IMR-90 (cell line): ENCODE measurements at regions not wholly inside any gene's neighbourhood (a gene's known extent, or its start where the extent isn't known, plus 50 kb on each side); places are given as distances from the start of the nearest gene placed in this dataset.

ENCODE experiments used
- ATAC-seq: fragments of 200-7000 bp; cut with Tn5 transposase; 2 replicates; pipeline ENCODE4 v1.9.1; 2020; ENCODE audit warnings: low read depth, mild to moderate bottlenecking, moderate library complexity
- BruUV-seq: library from RNA; stranded (reverse); fragments of 400-500 nt; replicated peaks from 2 replicates; lab custom pipeline; 2021; lab: Mats Ljungman, UMichigan
- CTCF ChIA-PET: fragments of 300-600 bp; formaldehyde crosslinking; extraction: SDS; loops from one replicate; lab custom pipeline; 2021; ENCODE audit warnings: antibody characterized with exemption; lab: Yijun Ruan, JAX
- POLR2A ChIA-PET: fragments of 300-600 bp; sonication (Branson Sonifier 250); formaldehyde crosslinking; loops from one replicate; lab custom pipeline; 2022; ENCODE audit warnings: antibody characterized with exemption; ENCODE audit not compliant: unreplicated experiment; lab: Charles Lee
- DNase-seq: peaks from one replicate; pipeline ENCODE4 v3.0.0; 2013
- H2AFZ ChIP-seq: replicated peaks from 2 replicates; pipeline ENCODE3; 2013; ENCODE audit warnings: low read length, mild to moderate bottlenecking; ENCODE audit not compliant: poor library complexity
- H2AK5ac ChIP-seq: 2 replicates; pipeline ENCODE4 v1.6.1; 2013; ENCODE audit warnings: low read depth, low read length, inconsistent platforms
- H2AK9ac ChIP-seq: replicated peaks from 2 replicates; pipeline ENCODE3; 2013; ENCODE audit warnings: mild to moderate bottlenecking, low read depth, low read length, moderate library complexity; ENCODE audit not compliant: poor library complexity
- H2BK120ac ChIP-seq: 2 replicates; pipeline ENCODE4 v1.6.1; 2013; ENCODE audit warnings: low read depth, low read length, inconsistent platforms
- H2BK15ac ChIP-seq: 3 replicates; pipeline ENCODE4 v1.6.1; 2013; ENCODE audit warnings: low read depth, low read length, inconsistent platforms
- H2BK20ac ChIP-seq: 2 replicates; pipeline ENCODE4 v1.6.1; 2013; ENCODE audit warnings: low read depth, mild to moderate bottlenecking, inconsistent platforms, low read length, moderate library complexity
- H2BK5ac ChIP-seq: 2 replicates; pipeline ENCODE4 v1.6.1; 2013; ENCODE audit warnings: mild to moderate bottlenecking, low read depth, low read length, inconsistent platforms; ENCODE audit not compliant: poor library complexity, severe bottlenecking
- H3K14ac ChIP-seq: replicated peaks from 2 replicates; pipeline ENCODE4 v1.6.1; 2013; ENCODE audit warnings: low read depth, low read length, inconsistent platforms
- H3K18ac ChIP-seq: 2 replicates; pipeline ENCODE4 v1.6.1; 2013; ENCODE audit warnings: low read depth, low read length, control low read depth
- H3K23ac ChIP-seq: 2 replicates; pipeline ENCODE4 v1.6.1; 2013; ENCODE audit warnings: low read depth, low read length, inconsistent platforms
- H3K27ac ChIP-seq: 2 replicates; pipeline ENCODE4 v1.5.1; 2013; ENCODE audit warnings: mild to moderate bottlenecking, control low read depth, low read length; ENCODE audit not compliant: insufficient read depth
- H3K27me3 ChIP-seq: 2 replicates; pipeline ENCODE4 v1.6.1; 2013; ENCODE audit warnings: low read length; ENCODE audit not compliant: control insufficient read depth, insufficient read depth
- H3K36me3 ChIP-seq: 2 replicates; pipeline ENCODE4 v1.6.1; 2013; ENCODE audit warnings: low read length, mixed read lengths; ENCODE audit not compliant: control insufficient read depth, insufficient read depth
- H3K4ac ChIP-seq: 2 replicates; pipeline ENCODE4 v1.6.1; 2013; ENCODE audit warnings: low read depth, low read length, inconsistent platforms
- H3K4me1 ChIP-seq: 2 replicates; pipeline ENCODE4 v1.6.1; 2013; ENCODE audit warnings: low read length, mixed read lengths; ENCODE audit not compliant: control insufficient read depth, insufficient read depth
- H3K4me2 ChIP-seq: 2 replicates; pipeline ENCODE4 v1.6.1; 2013; ENCODE audit warnings: low read depth, mild to moderate bottlenecking, control low read depth, low read length, moderate library complexity
- H3K4me3 ChIP-seq: 2 replicates; pipeline ENCODE4 v1.5.1; 2013; ENCODE audit warnings: low read depth, mild to moderate bottlenecking, control low read depth, low read length, moderate library complexity; ENCODE audit not compliant: insufficient read depth
- H3K56ac ChIP-seq: 2 replicates; pipeline ENCODE4 v1.6.1; 2013; ENCODE audit warnings: low read length, inconsistent platforms; ENCODE audit not compliant: insufficient read depth; ENCODE audit errors: extremely low read depth
- H3K79me1 ChIP-seq, 2 experiments: 2 replicates each; pipeline ENCODE4 v1.6.1; 2013; ENCODE audit warnings: low read length in 2 of 2, inconsistent platforms in 1 of 2, low read depth in 1 of 2
- H3K9ac ChIP-seq: 2 replicates; pipeline ENCODE4 v1.6.1; 2013; ENCODE audit warnings: low read depth, low read length, control low read depth
- H3K9me1 ChIP-seq: 2 replicates; pipeline ENCODE4 v1.6.1; 2013; ENCODE audit warnings: low read length, inconsistent platforms; ENCODE audit not compliant: insufficient read depth
- H3K9me3 ChIP-seq: 2 replicates; pipeline ENCODE4 v1.6.1; 2013; ENCODE audit warnings: low read length; ENCODE audit not compliant: control insufficient read depth, insufficient read depth
- H4K20me1 ChIP-seq: 2 replicates; pipeline ENCODE4 v1.6.1; 2013; ENCODE audit warnings: low read length, inconsistent platforms; ENCODE audit not compliant: insufficient read depth
- H4K5ac ChIP-seq: 2 replicates; pipeline ENCODE4 v1.6.1; 2013; ENCODE audit warnings: mild to moderate bottlenecking, low read depth, low read length, control low read depth
- H4K8ac ChIP-seq, 2 experiments: 2 replicates each; pipeline ENCODE4 v1.6.1; 2013; ENCODE audit warnings: low read depth in 2 of 2, low read length in 2 of 2, control low read depth in 1 of 2, inconsistent platforms in 1 of 2
- H4K91ac ChIP-seq: 2 replicates; pipeline ENCODE4 v1.6.1; 2013; ENCODE audit warnings: low read depth, low read length, inconsistent platforms; ENCODE audit not compliant: insufficient read depth
- BHLHE40 ChIP-seq: fragments of 150-350 bp; IDR thresholded peaks from 2 replicates; pipeline ENCODE4 v1.6.1; 2016; ENCODE audit warnings: mild to moderate bottlenecking, low read depth, low read length
- CEBPB ChIP-seq: IDR thresholded peaks from 2 replicates; pipeline ENCODE4 v1.6.1; 2012; ENCODE audit warnings: low read depth, low read length, improper control_type of control experiment
- CHD1 ChIP-seq: IDR thresholded peaks from 2 replicates; pipeline ENCODE4 v1.6.1; 2012; ENCODE audit warnings: low read depth, low read length, improper control_type of control experiment
- CTCF ChIP-seq: conservative IDR thresholded peaks from 2 replicates; pipeline ENCODE4 v1.5.1; 2012; ENCODE audit warnings: mild to moderate bottlenecking, low read depth, low read length, improper control_type of control experiment
- FOS ChIP-seq: fragments of 150-350 bp; IDR thresholded peaks from 2 replicates; pipeline ENCODE4 v1.6.1; 2016; ENCODE audit warnings: low read depth, low read length
- MAZ ChIP-seq: IDR thresholded peaks from 2 replicates; pipeline ENCODE4 v1.6.1; 2012; ENCODE audit warnings: low read depth, mild to moderate bottlenecking, low read length, improper control_type of control experiment, moderate library complexity, borderline replicate concordance
- MXI1 ChIP-seq: IDR thresholded peaks from 2 replicates; pipeline ENCODE4 v1.6.1; 2012; ENCODE audit warnings: low read depth, mild to moderate bottlenecking, low read length, moderate library complexity, borderline replicate concordance
- RAD21 ChIP-seq: IDR thresholded peaks from 2 replicates; pipeline ENCODE4 v1.6.1; 2012; ENCODE audit warnings: low read length, improper control_type of control experiment
- RFX5 ChIP-seq: IDR thresholded peaks from 2 replicates; pipeline ENCODE4 v1.8.0; 2012; ENCODE audit warnings: low read depth, mild to moderate bottlenecking, low read length, moderate library complexity
- WGBS, 2 experiments: methylation state at CpG; one replicate each; pipeline versions ENCODE4 v1.1.5 to v1.1.7; 2013; ENCODE audit warnings: missing lambda C conversion rate in 2 of 2; ENCODE audit not compliant: insufficient read length in 1 of 2; ENCODE audit errors: extremely low coverage in 2 of 2; 5-methylcytosine and 5-hydroxymethylcytosine counted together
- dilution Hi-C: fragments of 300-500 bp; cut with HindIII; formaldehyde crosslinking; loops from one replicate; pipeline ENCODE4 v1.14.3; 2018; ENCODE audit warnings: low sequenced_read_pairs; ENCODE audit not compliant: unreplicated experiment
- in situ Hi-C: fragments of 300-500 bp; cut with MboI; formaldehyde crosslinking; loops from 3 replicates; pipeline ENCODE4 v1.14.3; 2019; ENCODE audit warnings: low sequenced_read_pairs, inconsistent platforms, mixed read lengths
- intact Hi-C: fragments of 100-400 bp; cut with micrococcal nuclease; formaldehyde crosslinking; loops from 2 replicates; pipeline ENCODE4 v1.10.0; 2022
- TF ChIP-seq, protein P1 (sequence below): fragments of 150-350 bp; IDR thresholded peaks from 2 replicates; pipeline ENCODE4 v1.6.1; 2016; ENCODE audit warnings: low read depth, mild to moderate bottlenecking, low read length, moderate library complexity, borderline replicate concordance
- TF ChIP-seq, protein P2 (sequence below): fragments of 150-350 bp; IDR thresholded peaks from 2 replicates; pipeline ENCODE4 v1.6.1; 2017; ENCODE audit warnings: mild to moderate bottlenecking, antibody characterized with exemption, low read length, low read depth

DNA sequence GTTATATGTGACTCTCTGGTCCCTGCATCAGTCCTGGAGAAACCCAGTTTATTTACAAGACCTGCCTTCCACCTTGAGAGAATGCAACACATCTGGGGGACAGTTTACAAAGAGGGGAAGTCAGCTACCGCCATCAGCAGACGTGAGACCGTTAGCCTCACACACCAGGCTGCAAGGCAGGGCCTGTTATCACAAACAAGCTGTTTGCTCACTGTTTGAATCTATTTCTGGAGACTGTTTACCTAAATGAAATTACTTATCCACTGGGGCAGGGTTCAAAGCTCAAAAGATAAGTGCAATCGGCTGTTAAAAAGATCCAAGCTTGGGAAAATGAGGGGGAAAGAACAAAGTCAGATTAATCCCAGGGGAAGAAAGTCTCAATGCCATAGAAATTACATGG lies 134.4 kb downstream of the ZNF281 start:
- Histone ChIP-seq H4K8ac (no peak overlapping the region), H3K9me3 (no peaks in the 10 kb centered on the region), H3K4ac (no peak overlapping the region), H2BK120ac (no peak overlapping the region; the same call in 1 of the 2 replicates), H3K4me2 (no peak overlapping the region), H3K9me1 (no peaks in the 10 kb centered on the region), H4K91ac (no peak overlapping the region), H3K18ac (no peak overlapping the region), H2BK5ac (no peak overlapping the region), H3K23ac (no peak overlapping the region), H3K27me3 (no peaks in the 10 kb centered on the region), H2BK20ac (no peak overlapping the region), H4K5ac (no peak overlapping the region), H2AK5ac (no peak overlapping the region; the same call in 1 of the 2 replicates), H3K27ac (no peak overlapping the region), H3K56ac (no peak overlapping the region), H3K14ac (peak overlapping the region; percentile 62; the same call in 1 of the 2 replicates), H3K79me1 (no peaks in the 10 kb centered on the region), H2AFZ (no peak overlapping the region), H2AK9ac (no peak overlapping the region), H3K36me3 (no peaks in the 10 kb centered on the region), H3K9ac (no peak overlapping the region), H3K4me1 (peaks cover 3% of the 10 kb centered on the region), H2BK15ac (no peak overlapping the region), H4K20me1 (no peaks in the 10 kb centered on the region), H3K4me3 (no peak overlapping the region)
- in situ Hi-C loops (loop anchor here (10.0 kb wide), 1 partner anchor 591 kb away; no protein-coding TSS in a partner anchor), dilution Hi-C loops (no loop called here), intact Hi-C loops (loop anchor here (10.0 kb wide), 1 partner anchor 141 kb away; no protein-coding TSS in a partner anchor)
- no CpG with 5 or more reads among the region's 4 CpGs for WGBS, 2 experiments
- BruUV-seq, result no TSS peak
- ChIA-PET POLR2A (no interaction called here), CTCF (no interaction called here)
- DNase-seq (no peak), ATAC-seq (no peak)
- TF ChIP-seq MXI1, result no peak
- no peak for TF ChIP-seq FOS
- TF ChIP-seq, protein P1, sequence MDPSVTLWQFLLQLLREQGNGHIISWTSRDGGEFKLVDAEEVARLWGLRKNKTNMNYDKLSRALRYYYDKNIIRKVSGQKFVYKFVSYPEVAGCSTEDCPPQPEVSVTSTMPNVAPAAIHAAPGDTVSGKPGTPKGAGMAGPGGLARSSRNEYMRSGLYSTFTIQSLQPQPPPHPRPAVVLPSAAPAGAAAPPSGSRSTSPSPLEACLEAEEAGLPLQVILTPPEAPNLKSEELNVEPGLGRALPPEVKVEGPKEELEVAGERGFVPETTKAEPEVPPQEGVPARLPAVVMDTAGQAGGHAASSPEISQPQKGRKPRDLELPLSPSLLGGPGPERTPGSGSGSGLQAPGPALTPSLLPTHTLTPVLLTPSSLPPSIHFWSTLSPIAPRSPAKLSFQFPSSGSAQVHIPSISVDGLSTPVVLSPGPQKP, result no peak
- no peak for TF ChIP-seq CTCF
- no peak for TF ChIP-seq RAD21
- TF ChIP-seq RFX5, result no peak
- TF ChIP-seq BHLHE40, result no peak
- no peak for TF ChIP-seq CEBPB
- no peak for TF ChIP-seq MAZ
- TF ChIP-seq, protein P2, sequence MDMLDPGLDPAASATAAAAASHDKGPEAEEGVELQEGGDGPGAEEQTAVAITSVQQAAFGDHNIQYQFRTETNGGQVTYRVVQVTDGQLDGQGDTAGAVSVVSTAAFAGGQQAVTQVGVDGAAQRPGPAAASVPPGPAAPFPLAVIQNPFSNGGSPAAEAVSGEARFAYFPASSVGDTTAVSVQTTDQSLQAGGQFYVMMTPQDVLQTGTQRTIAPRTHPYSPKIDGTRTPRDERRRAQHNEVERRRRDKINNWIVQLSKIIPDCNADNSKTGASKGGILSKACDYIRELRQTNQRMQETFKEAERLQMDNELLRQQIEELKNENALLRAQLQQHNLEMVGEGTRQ, result no peak
- no peak for TF ChIP-seq CHD1
